ENCODE measurements at regions not wholly inside any gene's neighbourhood (a gene's known extent, or its start where the extent isn't known, plus 50 kb on each side); places are given as distances from the start of the nearest gene placed in this dataset.

DNA sequence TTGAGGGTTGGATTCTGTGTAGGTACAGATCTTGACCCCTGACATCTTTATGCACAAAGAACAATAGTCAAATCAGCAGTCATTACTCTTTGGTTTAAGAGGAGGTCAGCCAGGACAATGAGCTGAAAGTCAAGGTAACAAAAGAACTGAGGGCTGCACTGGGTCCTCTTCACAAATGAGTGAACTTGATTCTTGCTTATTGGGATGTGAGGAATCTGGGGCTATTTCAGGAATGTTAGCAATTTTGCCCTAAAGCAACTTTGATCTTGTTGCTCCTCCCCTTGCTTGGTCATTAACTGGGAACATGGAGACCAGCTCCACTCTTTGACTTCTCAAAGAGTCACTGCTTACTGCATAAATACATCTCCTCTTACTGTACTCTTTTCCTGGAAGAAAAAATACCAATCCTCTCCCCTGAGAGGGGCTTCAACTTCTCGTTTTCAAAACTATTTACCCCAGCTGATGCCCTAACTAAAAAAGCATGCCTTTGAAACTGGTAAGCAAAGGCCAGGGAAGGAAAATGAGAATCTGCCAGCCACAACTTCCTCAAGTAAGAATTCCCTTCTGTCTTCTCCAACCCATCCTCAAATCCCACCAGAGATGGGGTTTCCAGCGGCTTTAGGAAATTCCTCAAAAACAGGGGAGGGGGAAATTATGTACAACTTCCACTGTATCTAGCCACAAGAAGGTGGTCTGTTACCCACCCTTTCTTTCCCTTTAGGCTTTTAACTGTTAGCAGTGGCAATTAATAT lies 368.3 kb downstream of the ENC1 start:
- Mint-ChIP-seq H3K4me3 (ENCODE audit: unreplicated experiment) (no peak overlapping the region), H3K9me3 (ENCODE audit: unreplicated experiment) (peaks cover 3% of the 10 kb centered on the region), H3K36me3 (ENCODE audit: unreplicated experiment) (no peaks in the 10 kb centered on the region), H3K27ac (ENCODE audit: unreplicated experiment) (no peak overlapping the region), H3K27me3 (ENCODE audit: unreplicated experiment) (peaks cover 5% of the 10 kb centered on the region), H3K4me1 (ENCODE audit: low read depth, unreplicated experiment) (peaks cover 18% of the 10 kb centered on the region)
- TF ChIP-seq, protein P1, sequence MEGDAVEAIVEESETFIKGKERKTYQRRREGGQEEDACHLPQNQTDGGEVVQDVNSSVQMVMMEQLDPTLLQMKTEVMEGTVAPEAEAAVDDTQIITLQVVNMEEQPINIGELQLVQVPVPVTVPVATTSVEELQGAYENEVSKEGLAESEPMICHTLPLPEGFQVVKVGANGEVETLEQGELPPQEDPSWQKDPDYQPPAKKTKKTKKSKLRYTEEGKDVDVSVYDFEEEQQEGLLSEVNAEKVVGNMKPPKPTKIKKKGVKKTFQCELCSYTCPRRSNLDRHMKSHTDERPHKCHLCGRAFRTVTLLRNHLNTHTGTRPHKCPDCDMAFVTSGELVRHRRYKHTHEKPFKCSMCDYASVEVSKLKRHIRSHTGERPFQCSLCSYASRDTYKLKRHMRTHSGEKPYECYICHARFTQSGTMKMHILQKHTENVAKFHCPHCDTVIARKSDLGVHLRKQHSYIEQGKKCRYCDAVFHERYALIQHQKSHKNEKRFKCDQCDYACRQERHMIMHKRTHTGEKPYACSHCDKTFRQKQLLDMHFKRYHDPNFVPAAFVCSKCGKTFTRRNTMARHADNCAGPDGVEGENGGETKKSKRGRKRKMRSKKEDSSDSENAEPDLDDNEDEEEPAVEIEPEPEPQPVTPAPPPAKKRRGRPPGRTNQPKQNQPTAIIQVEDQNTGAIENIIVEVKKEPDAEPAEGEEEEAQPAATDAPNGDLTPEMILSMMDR (IDR thresholded peaks at IDR 0.05; ENCODE audit: partially characterized antibody, unreplicated experiment): no peak
- no peak for DNase-seq

DNA sequence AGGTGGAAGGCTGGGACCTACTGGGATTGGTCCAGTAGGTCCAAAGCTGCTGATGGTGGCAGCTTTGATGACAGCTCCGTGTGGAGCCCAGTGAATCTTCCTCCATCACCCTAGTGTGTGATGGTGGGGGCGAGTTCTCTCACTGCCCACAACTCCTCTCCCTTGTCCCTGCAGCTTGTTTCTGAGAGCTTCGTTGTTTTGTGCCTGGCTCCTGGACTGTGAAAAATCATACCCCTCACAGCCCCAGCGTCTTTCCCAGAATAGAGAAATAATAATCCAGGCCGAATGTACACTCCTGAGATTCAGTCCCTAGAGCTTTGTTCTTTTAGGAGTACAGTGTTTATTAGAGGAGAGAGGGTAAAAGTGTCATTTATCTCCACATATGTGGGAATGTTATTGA lies 372.2 kb downstream of the ENC1 start:
- peaks cover 8% of the 10 kb centered on the region for H3K4me1 Mint-ChIP-seq (ENCODE audit: low read depth, unreplicated experiment)
- peaks cover 2% of the 10 kb centered on the region for H3K27me3 Mint-ChIP-seq (ENCODE audit: unreplicated experiment)
- no peak overlapping the region for H3K4me3 Mint-ChIP-seq (ENCODE audit: unreplicated experiment)
- no peak overlapping the region for H3K27ac Mint-ChIP-seq (ENCODE audit: unreplicated experiment)
- peaks cover 5% of the 10 kb centered on the region for H3K9me3 Mint-ChIP-seq (ENCODE audit: unreplicated experiment)
- no peak for DNase-seq
- H3K36me3 Mint-ChIP-seq (ENCODE audit: unreplicated experiment): no peaks in the 10 kb centered on the region
- TF ChIP-seq, protein P1 (IDR thresholded peaks at IDR 0.05; ENCODE audit: partially characterized antibody, unreplicated experiment): no peak

DNA sequence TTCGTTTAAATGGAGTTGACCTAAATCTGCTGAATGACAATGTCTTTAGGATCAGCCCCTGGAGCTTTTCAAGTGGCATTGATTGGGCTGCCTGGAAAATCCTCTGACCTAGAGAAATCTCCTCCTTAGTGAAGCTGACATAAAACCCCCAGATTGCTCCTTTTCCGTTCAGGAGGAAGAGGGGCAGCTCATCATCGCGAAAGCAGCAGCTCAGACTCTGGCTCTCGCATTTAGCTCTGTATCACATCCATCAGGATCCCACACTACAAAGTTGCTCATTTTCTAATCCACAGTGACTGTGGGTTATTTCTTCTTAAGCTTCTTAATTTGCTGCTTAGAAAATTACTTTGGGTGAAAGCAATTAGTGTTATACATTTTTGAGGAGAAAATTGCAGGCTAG lies 373.7 kb downstream of the ENC1 start:
- no peak for DNase-seq
- Mint-ChIP-seq H3K4me3 (ENCODE audit: unreplicated experiment) (no peak overlapping the region), H3K4me1 (ENCODE audit: low read depth, unreplicated experiment) (peaks cover 19% of the 10 kb centered on the region), H3K9me3 (ENCODE audit: unreplicated experiment) (peaks cover 10% of the 10 kb centered on the region), H3K27ac (ENCODE audit: unreplicated experiment) (no peak overlapping the region), H3K36me3 (ENCODE audit: unreplicated experiment) (no peaks in the 10 kb centered on the region), H3K27me3 (ENCODE audit: unreplicated experiment) (peaks cover 2% of the 10 kb centered on the region)
- TF ChIP-seq, protein P1 (IDR thresholded peaks at IDR 0.05; ENCODE audit: partially characterized antibody, unreplicated experiment): no peak

DNA sequence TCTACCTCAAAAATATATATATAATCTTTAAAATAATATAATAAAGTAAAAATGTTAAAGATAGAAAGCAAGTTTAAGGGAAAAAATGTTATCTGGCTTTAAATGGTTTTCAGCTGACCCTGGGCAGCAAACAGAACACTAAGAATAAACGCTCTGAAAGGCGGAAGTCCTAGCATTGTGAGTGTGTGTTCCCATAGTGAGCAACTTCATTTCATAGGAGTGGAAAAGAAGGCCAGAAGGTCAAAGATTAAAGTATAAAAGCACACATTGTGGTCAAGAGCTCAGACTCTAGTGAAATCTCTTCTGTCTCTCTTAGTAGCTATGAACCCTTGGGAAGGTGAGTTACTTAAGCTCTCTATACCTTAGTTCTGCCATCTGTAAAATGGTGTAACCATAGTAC lies 374.4 kb downstream of the ENC1 start:
- no peak overlapping the region for H3K4me3 Mint-ChIP-seq (ENCODE audit: unreplicated experiment)

More for the DNA sequence above, 374.4 kb downstream of the ENC1 start:
- peaks cover 25% of the 10 kb centered on the region for H3K4me1 Mint-ChIP-seq (ENCODE audit: low read depth, unreplicated experiment)
- no peaks in the 10 kb centered on the region for H3K36me3 Mint-ChIP-seq (ENCODE audit: unreplicated experiment)
- TF ChIP-seq, protein P1 (IDR thresholded peaks at IDR 0.05; ENCODE audit: partially characterized antibody, unreplicated experiment): no peak
- H3K27ac Mint-ChIP-seq (ENCODE audit: unreplicated experiment): no peak overlapping the region
- peaks cover 12% of the 10 kb centered on the region for H3K9me3 Mint-ChIP-seq (ENCODE audit: unreplicated experiment)
- peaks cover 2% of the 10 kb centered on the region for H3K27me3 Mint-ChIP-seq (ENCODE audit: unreplicated experiment)
- no peak for DNase-seq
